HepG2 (cell line): ENCODE measurements at regions not wholly inside any gene's neighbourhood (a gene's known extent, or its start where the extent isn't known, plus 50 kb on each side); places are given as distances from the start of the nearest gene placed in this dataset.

ENCODE experiments used
- ATAC-seq: fragments of 200-7000 bp; cut with Tn5 transposase; 3 replicates; pipeline ENCODE4 v1.9.1; 2020; ENCODE audit warnings: mild to moderate bottlenecking, moderate library complexity
- BruUV-seq: library from RNA; stranded (reverse); fragments of 400-500 nt; replicated peaks from 2 replicates; lab custom pipeline; 2021; lab: Mats Ljungman, UMichigan
- CTCF ChIA-PET: fragments of 300-600 bp; formaldehyde crosslinking; extraction: SDS; loops from one replicate; lab custom pipeline; 2021; ENCODE audit warnings: low total read pairs, inconsistent platforms, low intra/inter-chr PET ratio; lab: Yijun Ruan, JAX
- POLR2A ChIA-PET: fragments of 350-600 bp; sonication (Branson Sonifier 250); formaldehyde crosslinking; loops from one replicate; lab custom pipeline; 2020; ENCODE audit warnings: antibody characterized with exemption, inconsistent platforms; lab: Yijun Ruan, JAX
- DNase-seq: peaks from one replicate; pipeline ENCODE4 v3.0.0-alpha.2; 2015; ENCODE audit warnings: low spot score
- FAIRE-seq: peaks from 3 replicates; lab custom pipeline; 2011; peaks lifted over from hg19 to GRCh38; lab: Jason Lieb, UNC
- H2AFZ ChIP-seq: one replicate; pipeline ENCODE4 v1.6.1; 2011; ENCODE audit warnings: low read length, inconsistent platforms
- H3K27ac ChIP-seq: fragments of 300-600 bp; 3 replicates; pipeline ENCODE4 v1.8.0; 2011; ENCODE audit warnings: mixed run types, mild to moderate bottlenecking, mixed read lengths, low read length, inconsistent platforms; ENCODE audit not compliant: insufficient read depth; ENCODE audit errors: extremely low read length
- H3K27me3 ChIP-seq, 2 experiments: fragments of 200-600 bp in 1 of 2; 2 replicates in 1 of 2; 3 replicates in 1 of 2; pipeline versions ENCODE4 v1.6.0 to v1.8.0; 2011; ENCODE audit warnings: low read length in 2 of 2, mild to moderate bottlenecking in 2 of 2, moderate library complexity in 2 of 2, inconsistent platforms in 1 of 2; ENCODE audit not compliant: insufficient read depth in 2 of 2, control insufficient read depth in 1 of 2
- H3K36me3 ChIP-seq, 2 experiments: fragments of 200-600 bp in 1 of 2; replicated peaks in 1 of 2; 2 replicates in 1 of 2; 3 replicates in 1 of 2; pipeline versions ENCODE4 v1.5.1 to v1.8.0; 2011; ENCODE audit warnings: low read length in 2 of 2, inconsistent platforms in 1 of 2; ENCODE audit not compliant: insufficient read depth in 2 of 2, control insufficient read depth in 1 of 2
- H3K4me1 ChIP-seq: 2 replicates; pipeline ENCODE4 v1.5.1; 2012; ENCODE audit warnings: low read length, inconsistent platforms; ENCODE audit not compliant: insufficient read depth
- H3K4me2 ChIP-seq: 2 replicates; pipeline ENCODE4 v1.6.0; 2011; ENCODE audit warnings: low read depth, low read length, inconsistent platforms
- H3K4me3 ChIP-seq, 3 experiments: fragments of 200-600 bp in 1 of 3; sonication (generic), shearing (Covaris generic) in 1 of 3; replicated peaks in 1 of 3; 2 replicates each; pipeline ENCODE4 v1.5.1; 2011 to 2016; ENCODE audit warnings: low read length in 3 of 3, inconsistent platforms in 2 of 3, low read depth in 2 of 3, mild to moderate bottlenecking in 2 of 3, control low read depth in 1 of 3, mixed read lengths in 1 of 3; ENCODE audit not compliant: insufficient read depth in 1 of 3
- H3K79me2 ChIP-seq: one replicate; pipeline ENCODE4 v1.6.1; 2011; ENCODE audit warnings: low read length, inconsistent platforms; ENCODE audit not compliant: insufficient read depth
- H3K9ac ChIP-seq: 2 replicates; pipeline ENCODE4 v1.6.0; 2011; ENCODE audit warnings: mild to moderate bottlenecking, low read depth, low read length, inconsistent platforms; ENCODE audit not compliant: insufficient read depth
- H3K9me3 ChIP-seq: 2 replicates; pipeline ENCODE4 v1.5.1; 2012; ENCODE audit warnings: mild to moderate bottlenecking, low read length
- H4K20me1 ChIP-seq: 2 replicates; pipeline ENCODE4 v1.6.0; 2011; ENCODE audit warnings: inconsistent platforms, mild to moderate bottlenecking, low read length, moderate library complexity; ENCODE audit not compliant: insufficient read depth
- GLMP ChIP-seq: sonication (generic); formaldehyde crosslinking; IDR thresholded peaks from 2 replicates; pipeline ENCODE4 v1.9.0; 2021; ENCODE audit warnings: missing genetic modification reagents, mild to moderate bottlenecking, borderline replicate concordance
- HMGXB3 ChIP-seq: sonication (generic); formaldehyde crosslinking; IDR thresholded peaks from 2 replicates; pipeline ENCODE4 v1.4.0; 2020; ENCODE audit warnings: missing genetic modification reagents, borderline replicate concordance
- SPEN ChIP-seq: sonication (generic); formaldehyde crosslinking; IDR thresholded peaks from 2 replicates; pipeline ENCODE4 v1.5.1; 2020; ENCODE audit warnings: low read depth, mild to moderate bottlenecking, missing genetic modification reagents
- TFE3 ChIP-seq: IDR thresholded peaks from 2 replicates; pipeline ENCODE4 v1.6.1; 2016
- ZFP36L2 ChIP-seq: sonication (generic); formaldehyde crosslinking; IDR thresholded peaks from 2 replicates; pipeline ENCODE4 v1.4.0; 2020; ENCODE audit warnings: missing genetic modification reagents
- ZNF430 ChIP-seq: sonication (generic); formaldehyde crosslinking; IDR thresholded peaks from 2 replicates; pipeline ENCODE4 v1.9.0; 2021; ENCODE audit warnings: mild to moderate bottlenecking, missing genetic modification reagents
- WGBS: methylation state at CpG from one replicate; pipeline ENCODE4 v1.1.6; 2017; ENCODE audit warnings: low lambda C conversion rate; 5-methylcytosine and 5-hydroxymethylcytosine counted together
- in situ Hi-C: cut with HindIII; loops from 2 replicates; pipeline ENCODE4 v1.10.0; 2017; ENCODE audit warnings: low pct_unique_long_range_greater_than_20kb; ENCODE audit not compliant: extremely low pct_ligation_motif_present
- intact Hi-C: fragments of 100-400 bp; cut with micrococcal nuclease; formaldehyde crosslinking; loops from one replicate; pipeline ENCODE4 v1.10.0; 2022; ENCODE audit not compliant: unreplicated experiment

DNA sequence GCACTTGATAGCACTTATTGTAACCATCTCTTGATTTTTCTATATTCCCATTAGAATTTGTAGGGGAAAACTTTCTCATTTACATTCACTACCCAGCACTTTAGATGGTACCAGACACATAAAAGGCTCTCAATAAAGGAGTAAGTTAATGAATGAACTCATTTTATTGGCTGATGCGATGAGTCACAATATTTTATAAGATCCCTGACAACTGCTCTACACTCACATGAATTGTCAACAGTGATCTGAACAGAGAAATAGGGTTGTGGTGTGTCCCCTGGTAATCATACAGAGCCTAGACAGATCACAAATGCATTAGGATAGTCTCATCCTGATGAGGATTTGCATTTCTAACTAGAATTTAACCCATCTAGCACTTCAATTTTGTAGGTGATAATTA is 567.6 kb upstream of the ARPP21 start:
- CTCF ChIA-PET = no interaction called here
- intact Hi-C loops = no loop called here

More for the DNA sequence above, 567.6 kb upstream of the ARPP21 start:
- no TSS peak for BruUV-seq
- Histone ChIP-seq H2AFZ (no peak overlapping the region), H3K36me3 (no peaks in the 10 kb centered on the region), H3K9me3 (peaks cover 28% of the 10 kb centered on the region), H3K4me3 (no peak overlapping the region), H3K9ac (no peak overlapping the region), H4K20me1 (no peaks in the 10 kb centered on the region), H3K79me2 (no peaks in the 10 kb centered on the region), H3K27me3 (no peaks in the 10 kb centered on the region), H3K4me2 (no peak overlapping the region), H3K27ac (no peak overlapping the region), H3K4me1 (no peaks in the 10 kb centered on the region)
- POLR2A ChIA-PET = no interaction called here
- ATAC-seq (no peak), FAIRE-seq (no peak), DNase-seq (no peak)
- in situ Hi-C loops = no loop called here
- WGBS = 0% methylated on average over 1 of the region's 1 CpG
- TF ChIP-seq ZNF430 (CRISPR knock-in tag) (no peak), HMGXB3 (CRISPR knock-in tag) (no peak), ZFP36L2 (CRISPR knock-in tag) (no peak), TFE3 (no peak), SPEN (CRISPR knock-in tag) (no peak), GLMP (CRISPR knock-in tag) (no peak)
